SK-N-SH (cell line): ENCODE measurements at regions not wholly inside any gene's neighbourhood (a gene's known extent, or its start where the extent isn't known, plus 50 kb on each side); places are given as distances from the start of the nearest gene placed in this dataset.

Experiments used
- CTCF ChIA-PET: fragments of 300-600, 350-600 bp; formaldehyde crosslinking; extraction: SDS; loops from one replicate; lab custom pipeline; 2021; lab: Yijun Ruan, JAX
- POLR2A ChIA-PET: fragments of 350-600 bp; sonication (Branson Sonifier 250); formaldehyde crosslinking; extraction: SDS; loops from one replicate; lab custom pipeline; 2020; ENCODE audit warnings: antibody characterized with exemption, inconsistent platforms; lab: Yijun Ruan, JAX
- DNase-seq: peaks from one replicate; pipeline ENCODE4 v3.0.0; 2012
- H2AFZ ChIP-seq: fragments of 200-600 bp; sonication (generic); 2 replicates; pipeline ENCODE4 v1.8.1; 2016; ENCODE audit warnings: antibody characterized with exemption, mild to moderate bottlenecking, low read depth
- H3F3A ChIP-seq: fragments of 200-600 bp; sonication (generic); replicated peaks from 2 replicates; pipeline ENCODE3; 2016; ENCODE audit warnings: antibody characterized with exemption, mild to moderate bottlenecking; ENCODE audit not compliant: insufficient read depth
- H3K27ac ChIP-seq, 2 experiments: fragments of 200-500 bp in 1 of 2; fragments of 200-600 bp in 1 of 2; sonication (Bioruptor generic) in 1 of 2; sonication (generic), shearing (Covaris generic) in 1 of 2; 2 replicates each; pipeline versions ENCODE4 v1.5.1 to v1.6.1; 2014 to 2016; ENCODE audit warnings: low read depth in 2 of 2, inconsistent platforms in 1 of 2, low read length in 1 of 2, mild to moderate bottlenecking in 1 of 2, mixed read lengths in 1 of 2
- H3K27me3 ChIP-seq: fragments of 200-600 bp; sonication (generic), shearing (Covaris generic); 2 replicates; pipeline ENCODE4 v1.6.1; 2016; ENCODE audit warnings: mixed run types; ENCODE audit not compliant: insufficient read depth
- H3K36me3 ChIP-seq, 2 experiments: fragments of 200-500 bp in 1 of 2; fragments of 200-600 bp in 1 of 2; sonication (Bioruptor generic) in 1 of 2; sonication (generic) in 1 of 2; replicated peaks in 1 of 2; 2 replicates each; pipeline versions ENCODE3 to v1.5.1; 2014 to 2016; ENCODE audit warnings: low read length in 1 of 2, mild to moderate bottlenecking in 1 of 2; ENCODE audit not compliant: insufficient read depth in 2 of 2, control insufficient read depth in 1 of 2
- H3K4me1 ChIP-seq, 2 experiments: fragments of 200-500 bp in 1 of 2; fragments of 200-600 bp in 1 of 2; sonication (Bioruptor generic) in 1 of 2; sonication (generic), shearing (Covaris generic) in 1 of 2; 2 replicates each; pipeline versions ENCODE4 v1.5.1 to v1.6.1; 2014 to 2016; ENCODE audit warnings: low read depth in 1 of 2, low read length in 1 of 2, mixed run types in 1 of 2; ENCODE audit not compliant: insufficient read depth in 2 of 2, control insufficient read depth in 1 of 2
- H3K4me2 ChIP-seq: fragments of 200-600 bp; sonication (generic), shearing (Covaris generic); 2 replicates; pipeline ENCODE4 v1.6.1; 2017; ENCODE audit warnings: mixed run types
- H3K4me3 ChIP-seq, 2 experiments: fragments of 200-500 bp in 1 of 2; fragments of 200-600 bp in 1 of 2; sonication (Bioruptor generic) in 1 of 2; sonication (generic), shearing (Covaris generic) in 1 of 2; 2 replicates each; pipeline versions ENCODE4 v1.5.1 to v1.8.1; 2014 to 2016; ENCODE audit warnings: low read depth in 2 of 2, inconsistent platforms in 1 of 2, low read length in 1 of 2, mild to moderate bottlenecking in 1 of 2, mixed read lengths in 1 of 2, moderate library complexity in 1 of 2
- H3K79me2 ChIP-seq: fragments of 200-600 bp; sonication (generic); 2 replicates; pipeline ENCODE4 v1.8.1; 2017; ENCODE audit warnings: mild to moderate bottlenecking; ENCODE audit not compliant: insufficient read depth
- H3K9ac ChIP-seq: fragments of 200-600 bp; sonication (generic); 2 replicates; pipeline ENCODE4 v1.6.1; 2017; ENCODE audit warnings: mixed run types
- H3K9me2 ChIP-seq: fragments of 200-600 bp; sonication (generic); 2 replicates; pipeline ENCODE4 v1.6.1; 2017; ENCODE audit warnings: mixed run types
- H3K9me3 ChIP-seq: fragments of 200-600 bp; sonication (generic); 2 replicates; pipeline ENCODE4 v1.6.1; 2017; ENCODE audit warnings: mixed run types, mild to moderate bottlenecking, moderate library complexity
- H4K20me1 ChIP-seq: fragments of 200-600 bp; sonication (generic); 2 replicates; pipeline ENCODE4 v1.6.1; 2017; ENCODE audit warnings: mild to moderate bottlenecking, mixed run types; ENCODE audit not compliant: insufficient read depth
- CTCF ChIP-seq: fragments of 200-600 bp; sonication (generic); IDR thresholded peaks from 2 replicates; pipeline ENCODE4 v1.6.1; 2017; ENCODE audit warnings: antibody characterized with exemption, mild to moderate bottlenecking, moderate library complexity
- EP300 ChIP-seq, 2 experiments: IDR thresholded peaks; 2 replicates each; pipeline versions ENCODE4 v1.4.0 to v1.6.1; 2012; ENCODE audit warnings: borderline replicate concordance in 1 of 2, low read depth in 1 of 2, low read length in 1 of 2
- EZH2phosphoT487 ChIP-seq: fragments of 200-600 bp; sonication (generic); IDR thresholded peaks from 2 replicates; pipeline ENCODE4 v1.6.1; 2017; ENCODE audit warnings: low read depth, mixed run types, mild to moderate bottlenecking, antibody characterized with exemption, moderate library complexity, borderline replicate concordance
- IRF3 ChIP-seq: fragments of 150-350 bp; IDR thresholded peaks from 2 replicates; pipeline ENCODE4 v1.6.1; 2016; ENCODE audit warnings: mild to moderate bottlenecking, low read depth, low read length
- MAX ChIP-seq: IDR thresholded peaks from 2 replicates; pipeline ENCODE4 v1.4.0; 2012; ENCODE audit warnings: low read depth
- MEF2A ChIP-seq: IDR thresholded peaks from 2 replicates; pipeline ENCODE4 v1.4.0; 2012; ENCODE audit warnings: low read depth, borderline replicate concordance
- REST ChIP-seq: IDR thresholded peaks from 2 replicates; pipeline ENCODE4 v1.6.1; 2012; ENCODE audit warnings: mild to moderate bottlenecking, low read depth, low read length, moderate library complexity
- RFX5 ChIP-seq: IDR thresholded peaks from 2 replicates; pipeline ENCODE4 v1.6.1; 2012; ENCODE audit warnings: mild to moderate bottlenecking, improper control_type of control experiment, low read length
- SIN3A ChIP-seq: IDR thresholded peaks from 2 replicates; pipeline ENCODE4 v1.6.1; 2012; ENCODE audit warnings: low read depth, mild to moderate bottlenecking, low read length, moderate library complexity, borderline replicate concordance
- USF1 ChIP-seq: IDR thresholded peaks from 2 replicates; pipeline ENCODE4 v1.4.0; 2012; ENCODE audit warnings: low read depth, borderline replicate concordance
- WGBS: methylation state at CpG from one replicate; pipeline ENCODE4 v1.1.6; 2017; ENCODE audit warnings: low lambda C conversion rate; 5-methylcytosine and 5-hydroxymethylcytosine counted together

- no peaks in the 10 kb centered on the region for H3K9me2 ChIP-seq
- DNase-seq = no peak
- POLR2A ChIA-PET = no interaction called here
- H3K4me3 ChIP-seq = no peak overlapping the region
- no peak overlapping the region for H3K4me2 ChIP-seq
- H3K9ac ChIP-seq = no peak overlapping the region
- no peak overlapping the region for H2AFZ ChIP-seq
- no peaks in the 10 kb centered on the region for H3K4me1 ChIP-seq
- H3K79me2 ChIP-seq = no peaks in the 10 kb centered on the region
- no peaks in the 10 kb centered on the region for H3K36me3 ChIP-seq
- CTCF ChIA-PET = no interaction called here
- H3F3A ChIP-seq = no peaks in the 10 kb centered on the region
- TF ChIP-seq SIN3A (no peak), IRF3 (no peak), REST (no peak), EP300 (IDR thresholded peaks at IDR 0.05; ENCODE audit: borderline replicate concordance in 1 of 2, low read depth in 1 of 2, low read length in 1 of 2) (no peak), USF1 (no peak), RFX5 (no peak)
- H3K9me3 ChIP-seq = no peaks in the 10 kb centered on the region
- H3K27ac ChIP-seq = no peak overlapping the region
- H4K20me1 ChIP-seq = no peaks in the 10 kb centered on the region
- no peaks in the 10 kb centered on the region for H3K27me3 ChIP-seq
These were observed 673.6 kb downstream of the CD109 start for GRCh38 chr6:74369556-74369993.

- H4K20me1 ChIP-seq = no peaks in the 10 kb centered on the region
- H3K79me2 ChIP-seq = no peaks in the 10 kb centered on the region
- H3K27ac ChIP-seq = no peak overlapping the region
- H3K4me3 ChIP-seq = no peak overlapping the region
- CTCF ChIA-PET = no interaction called here
- H3K4me2 ChIP-seq = no peak overlapping the region
- H3F3A ChIP-seq = no peaks in the 10 kb centered on the region
- TF ChIP-seq IRF3 (no peak), MEF2A (no peak), MAX (no peak), SIN3A (no peak), EZH2phosphoT487 (no peak), CTCF (no peak)
- H3K9me3 ChIP-seq = no peaks in the 10 kb centered on the region
- no peaks in the 10 kb centered on the region for H3K4me1 ChIP-seq
- no peak overlapping the region for H2AFZ ChIP-seq
- H3K9ac ChIP-seq = no peak overlapping the region
- no peaks in the 10 kb centered on the region for H3K27me3 ChIP-seq
- no peaks in the 10 kb centered on the region for H3K36me3 ChIP-seq
- H3K9me2 ChIP-seq = no peaks in the 10 kb centered on the region
- WGBS = 21% methylated on average over 2 of the region's 2 CpGs
- DNase-seq = no peak
- POLR2A ChIA-PET = no interaction called here
These were observed 672.7 kb downstream of the CD109 start for GRCh38 chr6:74368746-74369145.
